Natural killer cell treated with Interleukin-12 subunit alpha and Interleukin-12 subunit beta and Interleukin-15 and Interleukin-18, amount 100 ng/mL, for 72 hours (primary cell): ENCODE measurements at regions not wholly inside any gene's neighbourhood (a gene's known extent, or its start where the extent isn't known, plus 50 kb on each side); places are given as distances from the start of the nearest gene placed in this dataset.
"Not testable (repeated sequence)": the region's sequence is repeated elsewhere in the genome, so short reads cannot be mapped to it uniquely, and the experiment has no call there.

ENCODE experiments used
- ATAC-seq, 2 donors: fragments of 150-1000 bp; cut with Tn5 transposase in 1 of 2; sonication (Bioruptor Pico), chemical (Tn5 transposase) in 1 of 2; 2 replicates each; pipeline ENCODE4 v1.10.0; 2021
- DNase-seq: peaks from one replicate; pipeline ENCODE4 v3.0.0; 2022; ENCODE audit warnings: low spot score
- H3K27ac Mint-ChIP-seq, 2 donors: 1 replicate in 1 of 2; 2 replicates in 1 of 2; pipeline ENCODE4 v1.8.0; 2022; ENCODE audit warnings: mixed read lengths in 2 of 2, mild to moderate bottlenecking in 1 of 2, moderate library complexity in 1 of 2
- H3K27me3 Mint-ChIP-seq, 2 donors: 1 replicate in 1 of 2; 2 replicates in 1 of 2; pipeline ENCODE4 v1.8.0; 2022; ENCODE audit warnings: mixed read lengths in 2 of 2
- H3K36me3 Mint-ChIP-seq: one replicate; pipeline ENCODE4 v1.8.0; 2022; ENCODE audit warnings: mixed read lengths
- H3K4me1 Mint-ChIP-seq, 2 donors: 1 replicate in 1 of 2; 2 replicates in 1 of 2; pipeline ENCODE4 v1.8.0; 2022; ENCODE audit warnings: low read depth in 2 of 2, mixed read lengths in 2 of 2, mild to moderate bottlenecking in 1 of 2
- H3K4me3 Mint-ChIP-seq: one replicate; pipeline ENCODE4 v1.8.0; 2022; ENCODE audit warnings: mixed read lengths
- H3K9me3 Mint-ChIP-seq: 2 replicates; pipeline ENCODE4 v1.8.0; 2022; ENCODE audit warnings: mixed read lengths

- no peak for ATAC-seq
- no peak for DNase-seq
- Mint-ChIP-seq H3K27me3 (peaks cover 18 to 33% of the 10 kb centered on the region in 2 donors), H3K9me3 (no peaks in the 10 kb centered on the region), H3K4me3 (no peak overlapping the region), H3K27ac (no peak overlapping the region), H3K4me1 (no peaks in the 10 kb centered on the region), H3K36me3 (no peaks in the 10 kb centered on the region)
These were observed 56.9 kb upstream of the TCL1A start for GRCh38 chr14:95770777-95771176.

- H3K27ac Mint-ChIP-seq: no peak overlapping the region
These were observed 56.1 kb upstream of the TCL1A start for GRCh38 chr14:95769976-95770375.

DNA sequence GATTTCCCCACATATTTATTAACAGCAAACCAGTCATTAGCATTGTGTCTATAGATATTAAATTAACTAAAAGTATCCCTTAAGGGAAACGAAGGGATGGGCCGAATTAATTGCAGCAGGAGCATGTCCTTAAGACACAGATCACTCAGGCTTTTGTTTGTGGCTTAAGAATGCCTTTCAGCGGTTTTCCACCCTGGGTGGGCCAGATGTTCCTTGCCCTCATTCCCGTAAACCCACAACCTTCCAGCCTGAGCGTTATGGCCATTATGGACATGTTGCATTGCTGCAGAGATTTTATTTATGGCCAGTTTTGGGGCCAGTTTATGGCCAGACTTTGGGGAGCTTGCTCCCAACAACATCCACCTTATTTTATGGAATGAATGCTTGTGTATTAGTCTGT lies 55.5 kb upstream of the TCL1A start:
- H3K27me3 Mint-ChIP-seq: peaks cover 10 to 26% of the 10 kb centered on the region in 2 donors
- H3K9me3 Mint-ChIP-seq, H3K4me3 Mint-ChIP-seq, ATAC-seq, H3K4me1 Mint-ChIP-seq, DNase-seq, H3K27ac Mint-ChIP-seq, H3K36me3 Mint-ChIP-seq: not testable (repeated sequence)

More at GRCh38 chr14:95769976-95770375, 56.1 kb upstream of the TCL1A start:
- DNase-seq (no peak), ATAC-seq (no peak)
- peaks cover 13 to 29% of the 10 kb centered on the region in 2 donors for H3K27me3 Mint-ChIP-seq
- H3K4me3 Mint-ChIP-seq: no peak overlapping the region
- no peaks in the 10 kb centered on the region for H3K36me3 Mint-ChIP-seq
- no peaks in the 10 kb centered on the region for H3K9me3 Mint-ChIP-seq
- no peaks in the 10 kb centered on the region for H3K4me1 Mint-ChIP-seq

GRCh38 chr14:95765051-95765450 lies 51.1 kb upstream of the TCL1A start:
- DNase-seq (no peak), ATAC-seq (no peak)
- Mint-ChIP-seq H3K9me3 (no peaks in the 10 kb centered on the region), H3K27me3 (peaks cover 14 to 25% of the 10 kb centered on the region in 2 donors), H3K4me3 (no peak overlapping the region), H3K36me3 (no peaks in the 10 kb centered on the region), H3K27ac (no peak overlapping the region), H3K4me1 (no peaks in the 10 kb centered on the region)

DNA sequence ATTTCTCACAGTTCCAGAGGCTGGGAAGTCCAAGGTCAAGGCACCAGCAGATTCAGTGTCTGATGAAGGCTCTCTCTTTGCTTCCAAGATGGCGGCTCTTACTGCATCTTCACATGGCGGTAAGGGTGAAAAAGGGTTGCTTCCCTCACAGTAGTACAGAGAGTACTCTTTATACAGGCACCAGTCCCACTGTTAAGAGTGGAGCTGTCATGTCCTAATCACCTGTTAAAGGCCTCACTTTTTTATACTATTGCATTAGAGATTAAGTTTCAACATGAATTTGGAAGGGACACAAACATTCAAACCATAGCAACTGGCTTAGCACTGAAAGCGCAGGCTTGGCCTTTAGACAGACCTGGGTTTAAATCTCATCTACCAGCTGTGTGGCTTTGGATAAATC lies 50.0 kb upstream of the TCL1A start:
- DNase-seq (no peak), ATAC-seq (no peak)
- H3K4me1 Mint-ChIP-seq: no peaks in the 10 kb centered on the region
- H3K9me3 Mint-ChIP-seq: no peaks in the 10 kb centered on the region
- no peaks in the 10 kb centered on the region for H3K36me3 Mint-ChIP-seq
- peaks cover 16 to 24% of the 10 kb centered on the region in 2 donors for H3K27me3 Mint-ChIP-seq
- no peak overlapping the region for H3K27ac Mint-ChIP-seq
- no peak overlapping the region for H3K4me3 Mint-ChIP-seq
